ENCODE measurements at regions not wholly inside any gene's neighbourhood (a gene's known extent, or its start where the extent isn't known, plus 50 kb on each side); places are given as distances from the start of the nearest gene placed in this dataset.
A peak's percentile ranks its signal among the peaks of the same experiment; 100 is the strongest.

- peaks cover 59% of the 10 kb centered on the region for H3K4me1 ChIP-seq
- WGBS (ENCODE audit: missing lambda C conversion rate), result 11% methylated on average over 2 of the region's 2 CpGs
- POLR2A ChIA-PET, result no interaction called here
- FAIRE-seq (peak; percentile 90), DNase-seq (ENCODE audit: low read depth in 1 of 2, low spot score in 1 of 2) (peak; percentile 35 to 61), ATAC-seq (peak; percentile 63 to 66; a peak in 5 of 6 replicates)
- CTCF ChIA-PET, result interaction anchor here (0.8 to 2.4 kb wide), 4 partner anchors 20 to 298 kb away, joined by 3 to 5 read pairs (median 3); partner anchors contain the start of gene ELL2
- no peak overlapping the region for H3K4me3 ChIP-seq
- peak overlapping the region; percentile 70 for H3K4me2 ChIP-seq
- no peaks in the 10 kb centered on the region for H3K9me3 ChIP-seq
- TF ChIP-seq CEBPB (IDR thresholded peaks at IDR 0.05), result peak in 1 of 2 experiments; percentile 4; a peak in 1 of 4 replicates
- peak; percentile 50; the same call in 1 of the 2 replicates for TF ChIP-seq HOXB13 (CRISPR knock-in tag; IDR thresholded peaks at IDR 0.05; ENCODE audit: low read depth)
- no peak for TF ChIP-seq BHLHE40 (IDR thresholded peaks at IDR 0.05; ENCODE audit: low read depth, low read length)
- no peak for TF ChIP-seq HEYL (CRISPR knock-in tag; IDR thresholded peaks at IDR 0.05)
- 0 out of 5 replicates have a peak, but pooled peaks of 1 of the 2 experiments have one; percentile 18 for TF ChIP-seq JUN (IDR thresholded peaks at IDR 0.05)
- TF ChIP-seq KDM5A (IDR thresholded peaks at IDR 0.05), result no peak
- no peak for TF ChIP-seq FOXS1 (CRISPR knock-in tag; IDR thresholded peaks at IDR 0.05)
- TF ChIP-seq FOSL2 (IDR thresholded peaks at IDR 0.05), result peak; percentile 52; the same call in 1 of the 2 replicates
- peak; percentile 79 for TF ChIP-seq FOSL2 (CRISPR knock-in tag; IDR thresholded peaks at IDR 0.05)
- TF ChIP-seq SMC3 (IDR thresholded peaks at IDR 0.05), result no peak
- TF ChIP-seq CBX2 (IDR thresholded peaks at IDR 0.05; ENCODE audit: borderline replicate concordance, low read depth), result no peak
- no peak for TF ChIP-seq HMGXB4 (CRISPR knock-in tag; IDR thresholded peaks at IDR 0.05; ENCODE audit: borderline replicate concordance)
- TF ChIP-seq JUNB (IDR thresholded peaks at IDR 0.05), result peak; percentile 77
- peak; percentile 1 to 40; a peak in 2 of 5 replicates for TF ChIP-seq RAD21 (conservative IDR thresholded peaks at IDR 0.05 in 1 of 2, IDR thresholded peaks at IDR 0.05 in 1 of 2)
- TF ChIP-seq, protein P1, sequence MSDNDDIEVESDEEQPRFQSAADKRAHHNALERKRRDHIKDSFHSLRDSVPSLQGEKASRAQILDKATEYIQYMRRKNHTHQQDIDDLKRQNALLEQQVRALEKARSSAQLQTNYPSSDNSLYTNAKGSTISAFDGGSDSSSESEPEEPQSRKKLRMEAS (IDR thresholded peaks at IDR 0.05), result peak; percentile 37; the same call in 1 of the 2 replicates
- peak; percentile 98 for TF ChIP-seq MAFK (IDR thresholded peaks at IDR 0.05; ENCODE audit: partially characterized antibody)
- peak in 1 of 2 experiments; percentile 49; a peak in 1 of 5 replicates for TF ChIP-seq EP300 (IDR thresholded peaks at IDR 0.05)
- TF ChIP-seq CHD4 (IDR thresholded peaks at IDR 0.05; ENCODE audit: borderline replicate concordance), result no peak
- no peak for TF ChIP-seq HDAC2 (IDR thresholded peaks at IDR 0.05)
- TF ChIP-seq EHMT2 (IDR thresholded peaks at IDR 0.05; ENCODE audit: low read depth), result no peak
- TF ChIP-seq NFE2L2 (conservative IDR thresholded peaks at IDR 0.05; ENCODE audit: low read length), result peak; percentile 87
- H3K27ac ChIP-seq, result peak overlapping the region; percentile 79 to 82
These were observed 173.8 kb downstream of the PCSK1 start for GRCh38 chr5:96259151-96259772.

DNA sequence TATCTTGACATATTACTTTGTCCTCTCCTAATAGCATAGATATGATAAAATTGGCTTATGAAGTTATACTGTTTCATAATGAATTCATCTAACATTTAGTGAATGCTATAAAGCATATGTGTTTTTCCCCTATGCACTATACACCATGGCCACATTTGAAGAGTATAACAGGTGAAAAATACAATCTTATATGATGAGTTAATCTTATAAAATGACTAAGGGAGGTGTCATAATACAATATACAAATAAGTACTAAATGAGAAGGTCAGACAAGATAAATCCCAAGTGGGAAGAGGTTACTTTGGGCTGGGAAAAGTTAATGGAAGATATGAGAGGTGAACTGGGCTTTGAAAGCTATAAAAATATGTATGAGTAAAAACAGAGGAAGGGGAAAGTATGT is 174.4 kb downstream of the PCSK1 start:
- H3K4me2 ChIP-seq, result peak overlapping the region; percentile 70
- peak overlapping the region; percentile 79 to 82 for H3K27ac ChIP-seq
- no peak for DNase-seq (ENCODE audit: low read depth in 1 of 2, low spot score in 1 of 2)
- H3K4me3 ChIP-seq, result no peak overlapping the region
- no peak for ATAC-seq
- FAIRE-seq, result no peak
- H3K9me3 ChIP-seq, result peaks cover 3% of the 10 kb centered on the region; the same call in 1 of the 3 replicates
- POLR2A ChIA-PET, result no interaction called here
- H3K4me1 ChIP-seq, result peaks cover 60% of the 10 kb centered on the region
- CTCF ChIA-PET, result interaction anchor here (1.0 to 2.4 kb wide), 2 partner anchors 71 to 297 kb away, joined by 3 to 5 read pairs; partner anchors contain the start of gene ELL2
- TF ChIP-seq SMC3 (IDR thresholded peaks at IDR 0.05) (no peak), EHMT2 (IDR thresholded peaks at IDR 0.05; ENCODE audit: low read depth) (no peak), ZSCAN20 (CRISPR knock-in tag; IDR thresholded peaks at IDR 0.05) (no peak), TFCP2L1 (CRISPR knock-in tag; IDR thresholded peaks at IDR 0.05) (no peak), POLR2AphosphoS2 (conservative IDR thresholded peaks at IDR 0.05; ENCODE audit: low read length) (no peak), HOXB5 (CRISPR knock-in tag; IDR thresholded peaks at IDR 0.05) (no peak), GATA3 (IDR thresholded peaks at IDR 0.05; ENCODE audit: borderline replicate concordance) (no peak), FOSL2 (IDR thresholded peaks at IDR 0.05) (no peak), FOSL2 (CRISPR knock-in tag; IDR thresholded peaks at IDR 0.05) (no peak), PHF8 (IDR thresholded peaks at IDR 0.05; ENCODE audit: borderline replicate concordance, low read depth) (no peak), BHLHE40 (IDR thresholded peaks at IDR 0.05; ENCODE audit: low read depth, low read length) (no peak), SREBF2 (IDR thresholded peaks at IDR 0.05) (no peak), HDAC2 (IDR thresholded peaks at IDR 0.05) (no peak), EHF (CRISPR knock-in tag; IDR thresholded peaks at IDR 0.05) (no peak)

Measured in A549 (cell line).